ENCODE measurements at regions not wholly inside any gene's neighbourhood (a gene's known extent, or its start where the extent isn't known, plus 50 kb on each side); places are given as distances from the start of the nearest gene placed in this dataset.
A peak's percentile ranks its signal among the peaks of the same experiment; 100 is the strongest.

DNA sequence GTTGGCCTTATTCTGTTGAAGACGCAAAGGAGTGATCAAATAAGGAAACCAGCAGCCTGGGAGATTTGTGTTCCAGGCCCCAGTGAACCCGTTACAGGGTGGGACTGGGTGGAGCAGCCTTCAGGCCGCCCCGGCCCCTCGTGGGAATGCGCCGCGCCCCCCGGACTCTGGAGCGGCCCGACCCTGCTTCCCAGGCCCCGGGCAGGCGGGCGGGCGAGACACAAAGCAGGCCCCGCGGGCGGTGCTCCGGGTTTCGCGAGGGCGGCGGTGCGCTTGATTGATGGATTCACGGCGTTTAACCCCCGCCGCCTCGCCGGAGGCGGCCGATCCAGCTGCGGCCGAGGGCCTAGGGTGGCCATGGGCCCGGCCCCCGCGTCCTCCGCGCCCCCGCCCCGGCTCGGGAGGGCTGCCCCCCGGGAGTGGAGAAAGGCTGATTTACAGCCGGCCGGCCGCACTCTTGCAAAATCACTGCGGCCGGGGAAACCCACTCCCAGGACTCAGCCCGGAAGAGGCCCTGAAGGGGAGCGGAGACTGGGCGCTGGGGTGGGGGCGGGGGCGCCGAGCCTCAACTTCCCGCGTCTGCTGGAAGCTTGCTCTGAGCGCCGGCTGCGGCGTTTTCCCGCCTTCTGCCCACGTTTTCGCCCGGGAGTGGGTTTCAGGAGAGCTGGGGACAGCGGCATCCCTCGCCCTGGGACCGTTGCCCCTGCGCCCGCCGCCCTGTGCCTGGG, 299.6 kb upstream of the NFE2L3 start:
- peaks cover 59 to 84% of the 10 kb centered on the region in 2 donors for H3K27me3 ChIP-seq
- ATAC-seq: no peak
- H3K36me3 ChIP-seq: no peaks in the 10 kb centered on the region
- H3K27ac ChIP-seq: peak overlapping the region in 1 of 2 donors; percentile 63
- H3K9me3 ChIP-seq: no peaks in the 10 kb centered on the region
- TF ChIP-seq, protein P1, sequence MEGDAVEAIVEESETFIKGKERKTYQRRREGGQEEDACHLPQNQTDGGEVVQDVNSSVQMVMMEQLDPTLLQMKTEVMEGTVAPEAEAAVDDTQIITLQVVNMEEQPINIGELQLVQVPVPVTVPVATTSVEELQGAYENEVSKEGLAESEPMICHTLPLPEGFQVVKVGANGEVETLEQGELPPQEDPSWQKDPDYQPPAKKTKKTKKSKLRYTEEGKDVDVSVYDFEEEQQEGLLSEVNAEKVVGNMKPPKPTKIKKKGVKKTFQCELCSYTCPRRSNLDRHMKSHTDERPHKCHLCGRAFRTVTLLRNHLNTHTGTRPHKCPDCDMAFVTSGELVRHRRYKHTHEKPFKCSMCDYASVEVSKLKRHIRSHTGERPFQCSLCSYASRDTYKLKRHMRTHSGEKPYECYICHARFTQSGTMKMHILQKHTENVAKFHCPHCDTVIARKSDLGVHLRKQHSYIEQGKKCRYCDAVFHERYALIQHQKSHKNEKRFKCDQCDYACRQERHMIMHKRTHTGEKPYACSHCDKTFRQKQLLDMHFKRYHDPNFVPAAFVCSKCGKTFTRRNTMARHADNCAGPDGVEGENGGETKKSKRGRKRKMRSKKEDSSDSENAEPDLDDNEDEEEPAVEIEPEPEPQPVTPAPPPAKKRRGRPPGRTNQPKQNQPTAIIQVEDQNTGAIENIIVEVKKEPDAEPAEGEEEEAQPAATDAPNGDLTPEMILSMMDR (IDR thresholded peaks at IDR 0.05): no peak
- DNase-seq: peak in 2 of 4 donors; percentile 72 to 80
- no peak overlapping the region for H3K4me3 ChIP-seq
- peaks cover 19 to 26% of the 10 kb centered on the region in 2 donors for H3K4me1 ChIP-seq
- intact Hi-C loops (cut with DNase I): loop anchor here in 1 of 2 donors (5.0 kb wide), 1 partner anchor 460 kb away; no protein-coding TSS in a partner anchor

DNA sequence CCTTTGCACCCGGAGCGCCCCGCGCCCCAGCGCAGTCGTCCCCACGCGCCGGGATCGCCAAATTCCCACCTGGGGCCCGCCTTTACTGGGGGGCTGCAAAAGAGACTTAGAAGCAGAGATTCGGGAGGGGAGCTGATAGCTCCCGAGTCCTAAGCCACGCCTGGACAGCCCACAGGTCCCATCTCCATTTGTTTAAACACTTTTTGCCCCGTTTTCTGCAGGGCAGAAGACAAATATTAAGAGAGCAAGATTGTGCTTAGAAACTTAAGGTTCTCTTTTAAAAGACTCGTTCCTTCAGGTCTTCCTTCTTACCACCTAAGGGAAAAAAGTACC, 299.1 kb upstream of the NFE2L3 start:
- H3K27me3 ChIP-seq: peaks cover 64 to 89% of the 10 kb centered on the region in 2 donors
- H3K27ac ChIP-seq: peak overlapping the region in 1 of 2 donors; percentile 63
- no peaks in the 10 kb centered on the region for H3K36me3 ChIP-seq
- ATAC-seq (no peak), DNase-seq (no peak)
- no peak overlapping the region for H3K4me3 ChIP-seq
- TF ChIP-seq, protein P1 (IDR thresholded peaks at IDR 0.05): no peak
- H3K4me1 ChIP-seq: peaks cover 14 to 26% of the 10 kb centered on the region in 2 donors
- no peaks in the 10 kb centered on the region for H3K9me3 ChIP-seq
- intact Hi-C loops (cut with DNase I): loop anchor here in 1 of 2 donors (5.0 kb wide), 1 partner anchor 461 kb away; no protein-coding TSS in a partner anchor

DNA sequence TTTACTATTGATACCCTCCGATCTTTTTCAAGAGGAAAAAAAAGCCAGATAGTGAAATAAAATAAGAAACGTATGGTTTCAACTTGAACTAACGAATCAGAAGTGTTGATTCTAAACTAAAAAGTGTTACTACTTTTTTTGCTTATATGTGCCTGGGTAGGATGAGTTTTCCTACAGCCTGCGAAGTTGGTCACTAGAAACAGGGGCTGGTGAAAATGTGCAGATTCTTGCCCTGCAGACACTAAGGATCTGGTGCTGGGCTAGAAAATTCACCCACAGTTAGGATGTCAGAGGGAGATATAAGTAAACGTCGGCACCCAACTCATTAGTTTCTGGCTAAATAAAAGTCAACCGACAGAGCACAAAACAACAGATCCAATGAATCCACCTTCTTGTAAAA, 298.7 kb upstream of the NFE2L3 start:
- intact Hi-C loops (cut with DNase I): loop anchor here in 1 of 2 donors (5.0 kb wide), 1 partner anchor 461 kb away; no protein-coding TSS in a partner anchor
- no peak overlapping the region for H3K27ac ChIP-seq
- no peaks in the 10 kb centered on the region for H3K9me3 ChIP-seq
- no peaks in the 10 kb centered on the region for H3K36me3 ChIP-seq
- peaks cover 14 to 26% of the 10 kb centered on the region in 2 donors for H3K4me1 ChIP-seq
- peaks cover 68 to 93% of the 10 kb centered on the region in 2 donors for H3K27me3 ChIP-seq
- DNase-seq (no peak), ATAC-seq (no peak)
- no peak overlapping the region for H3K4me3 ChIP-seq
- TF ChIP-seq, protein P1 (IDR thresholded peaks at IDR 0.05): no peak

DNA sequence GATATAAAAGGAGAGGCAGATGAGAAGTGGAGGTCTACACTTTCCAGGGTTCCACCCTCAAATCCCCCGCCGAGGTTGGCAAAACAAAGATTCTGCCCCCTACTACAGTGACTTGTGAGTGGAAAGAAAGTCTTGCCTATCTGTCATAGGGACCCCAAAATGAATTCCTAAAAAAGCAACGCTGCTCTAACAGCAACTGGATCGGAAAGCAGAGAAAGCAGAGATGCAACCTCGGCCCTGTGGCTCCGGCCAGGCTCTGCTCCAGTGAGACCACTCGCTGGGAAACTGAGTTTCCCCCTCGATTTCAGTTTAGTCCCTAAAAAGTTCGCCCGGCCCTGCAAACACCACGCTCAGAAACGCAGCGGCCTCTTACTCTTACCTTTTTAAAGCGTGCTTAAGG, 297.9 kb upstream of the NFE2L3 start:
- intact Hi-C loops (cut with DNase I): loop anchor here in 1 of 2 donors (5.0 kb wide), 1 partner anchor 462 kb away; no protein-coding TSS in a partner anchor
- Histone ChIP-seq H3K4me1 (peaks cover 14 to 26% of the 10 kb centered on the region in 2 donors), H3K36me3 (no peaks in the 10 kb centered on the region), H3K27me3 (peaks cover 75 to 100% of the 10 kb centered on the region in 2 donors), H3K9me3 (no peaks in the 10 kb centered on the region), H3K4me3 (no peak overlapping the region), H3K27ac (peak overlapping the region in 1 of 2 donors; percentile 20)
- DNase-seq: no peak
- ATAC-seq: no peak
- TF ChIP-seq, protein P1 (IDR thresholded peaks at IDR 0.05): no peak

Data from left lung (tissue), 4 donors.